IMR-90 (cell line): ENCODE measurements at regions not wholly inside any gene's neighbourhood (a gene's known extent, or its start where the extent isn't known, plus 50 kb on each side); places are given as distances from the start of the nearest gene placed in this dataset.

Experiments
- ATAC-seq: fragments of 200-7000 bp; cut with Tn5 transposase; 2 replicates; pipeline ENCODE4 v1.9.1; 2020; ENCODE audit warnings: low read depth, mild to moderate bottlenecking, moderate library complexity
- BruUV-seq: library from RNA; stranded (reverse); fragments of 400-500 nt; replicated peaks from 2 replicates; lab custom pipeline; 2021; lab: Mats Ljungman, UMichigan
- CTCF ChIA-PET: fragments of 300-600 bp; formaldehyde crosslinking; extraction: SDS; loops from one replicate; lab custom pipeline; 2021; ENCODE audit warnings: antibody characterized with exemption; lab: Yijun Ruan, JAX
- POLR2A ChIA-PET: fragments of 300-600 bp; sonication (Branson Sonifier 250); formaldehyde crosslinking; loops from one replicate; lab custom pipeline; 2022; ENCODE audit warnings: antibody characterized with exemption; ENCODE audit not compliant: unreplicated experiment; lab: Charles Lee
- DNase-seq: peaks from one replicate; pipeline ENCODE4 v3.0.0; 2013
- H2AFZ ChIP-seq: replicated peaks from 2 replicates; pipeline ENCODE3; 2013; ENCODE audit warnings: low read length, mild to moderate bottlenecking; ENCODE audit not compliant: poor library complexity
- H2AK5ac ChIP-seq: 2 replicates; pipeline ENCODE4 v1.6.1; 2013; ENCODE audit warnings: low read depth, low read length, inconsistent platforms
- H2AK9ac ChIP-seq: replicated peaks from 2 replicates; pipeline ENCODE3; 2013; ENCODE audit warnings: mild to moderate bottlenecking, low read depth, low read length, moderate library complexity; ENCODE audit not compliant: poor library complexity
- H2BK120ac ChIP-seq: 2 replicates; pipeline ENCODE4 v1.6.1; 2013; ENCODE audit warnings: low read depth, low read length, inconsistent platforms
- H2BK15ac ChIP-seq: 3 replicates; pipeline ENCODE4 v1.6.1; 2013; ENCODE audit warnings: low read depth, low read length, inconsistent platforms
- H2BK20ac ChIP-seq: 2 replicates; pipeline ENCODE4 v1.6.1; 2013; ENCODE audit warnings: low read depth, mild to moderate bottlenecking, inconsistent platforms, low read length, moderate library complexity
- H2BK5ac ChIP-seq: 2 replicates; pipeline ENCODE4 v1.6.1; 2013; ENCODE audit warnings: mild to moderate bottlenecking, low read depth, low read length, inconsistent platforms; ENCODE audit not compliant: poor library complexity, severe bottlenecking
- H3K14ac ChIP-seq: replicated peaks from 2 replicates; pipeline ENCODE4 v1.6.1; 2013; ENCODE audit warnings: low read depth, low read length, inconsistent platforms
- H3K18ac ChIP-seq: 2 replicates; pipeline ENCODE4 v1.6.1; 2013; ENCODE audit warnings: low read depth, low read length, control low read depth
- H3K23ac ChIP-seq: 2 replicates; pipeline ENCODE4 v1.6.1; 2013; ENCODE audit warnings: low read depth, low read length, inconsistent platforms
- H3K27ac ChIP-seq: 2 replicates; pipeline ENCODE4 v1.5.1; 2013; ENCODE audit warnings: mild to moderate bottlenecking, control low read depth, low read length; ENCODE audit not compliant: insufficient read depth
- H3K27me3 ChIP-seq: 2 replicates; pipeline ENCODE4 v1.6.1; 2013; ENCODE audit warnings: low read length; ENCODE audit not compliant: control insufficient read depth, insufficient read depth
- H3K36me3 ChIP-seq: 2 replicates; pipeline ENCODE4 v1.6.1; 2013; ENCODE audit warnings: low read length, mixed read lengths; ENCODE audit not compliant: control insufficient read depth, insufficient read depth
- H3K4ac ChIP-seq: 2 replicates; pipeline ENCODE4 v1.6.1; 2013; ENCODE audit warnings: low read depth, low read length, inconsistent platforms
- H3K4me1 ChIP-seq: 2 replicates; pipeline ENCODE4 v1.6.1; 2013; ENCODE audit warnings: low read length, mixed read lengths; ENCODE audit not compliant: control insufficient read depth, insufficient read depth
- H3K4me2 ChIP-seq: 2 replicates; pipeline ENCODE4 v1.6.1; 2013; ENCODE audit warnings: low read depth, mild to moderate bottlenecking, control low read depth, low read length, moderate library complexity
- H3K4me3 ChIP-seq: 2 replicates; pipeline ENCODE4 v1.5.1; 2013; ENCODE audit warnings: low read depth, mild to moderate bottlenecking, control low read depth, low read length, moderate library complexity; ENCODE audit not compliant: insufficient read depth
- H3K56ac ChIP-seq: 2 replicates; pipeline ENCODE4 v1.6.1; 2013; ENCODE audit warnings: low read length, inconsistent platforms; ENCODE audit not compliant: insufficient read depth; ENCODE audit errors: extremely low read depth
- H3K79me1 ChIP-seq, 2 experiments: 2 replicates each; pipeline ENCODE4 v1.6.1; 2013; ENCODE audit warnings: low read length in 2 of 2, inconsistent platforms in 1 of 2, low read depth in 1 of 2
- H3K9ac ChIP-seq: 2 replicates; pipeline ENCODE4 v1.6.1; 2013; ENCODE audit warnings: low read depth, low read length, control low read depth
- H3K9me1 ChIP-seq: 2 replicates; pipeline ENCODE4 v1.6.1; 2013; ENCODE audit warnings: low read length, inconsistent platforms; ENCODE audit not compliant: insufficient read depth
- H3K9me3 ChIP-seq: 2 replicates; pipeline ENCODE4 v1.6.1; 2013; ENCODE audit warnings: low read length; ENCODE audit not compliant: control insufficient read depth, insufficient read depth
- H4K20me1 ChIP-seq: 2 replicates; pipeline ENCODE4 v1.6.1; 2013; ENCODE audit warnings: low read length, inconsistent platforms; ENCODE audit not compliant: insufficient read depth
- H4K5ac ChIP-seq: 2 replicates; pipeline ENCODE4 v1.6.1; 2013; ENCODE audit warnings: mild to moderate bottlenecking, low read depth, low read length, control low read depth
- H4K8ac ChIP-seq, 2 experiments: 2 replicates each; pipeline ENCODE4 v1.6.1; 2013; ENCODE audit warnings: low read depth in 2 of 2, low read length in 2 of 2, control low read depth in 1 of 2, inconsistent platforms in 1 of 2
- H4K91ac ChIP-seq: 2 replicates; pipeline ENCODE4 v1.6.1; 2013; ENCODE audit warnings: low read depth, low read length, inconsistent platforms; ENCODE audit not compliant: insufficient read depth
- BHLHE40 ChIP-seq: fragments of 150-350 bp; IDR thresholded peaks from 2 replicates; pipeline ENCODE4 v1.6.1; 2016; ENCODE audit warnings: mild to moderate bottlenecking, low read depth, low read length
- CEBPB ChIP-seq: IDR thresholded peaks from 2 replicates; pipeline ENCODE4 v1.6.1; 2012; ENCODE audit warnings: low read depth, low read length, improper control_type of control experiment
- CTCF ChIP-seq: conservative IDR thresholded peaks from 2 replicates; pipeline ENCODE4 v1.5.1; 2012; ENCODE audit warnings: mild to moderate bottlenecking, low read depth, low read length, improper control_type of control experiment
- ELK1 ChIP-seq: fragments of 150-350 bp; IDR thresholded peaks from 2 replicates; pipeline ENCODE4 v1.6.1; 2016; ENCODE audit warnings: low read depth, mild to moderate bottlenecking, low read length, moderate library complexity, borderline replicate concordance
- FOS ChIP-seq: fragments of 150-350 bp; IDR thresholded peaks from 2 replicates; pipeline ENCODE4 v1.6.1; 2016; ENCODE audit warnings: low read depth, low read length
- MAFK ChIP-seq: IDR thresholded peaks from 2 replicates; pipeline ENCODE4 v1.6.1; 2012; ENCODE audit warnings: low read depth, low read length, improper control_type of control experiment
- MAZ ChIP-seq: IDR thresholded peaks from 2 replicates; pipeline ENCODE4 v1.6.1; 2012; ENCODE audit warnings: low read depth, mild to moderate bottlenecking, low read length, improper control_type of control experiment, moderate library complexity, borderline replicate concordance
- MXI1 ChIP-seq: IDR thresholded peaks from 2 replicates; pipeline ENCODE4 v1.6.1; 2012; ENCODE audit warnings: low read depth, mild to moderate bottlenecking, low read length, moderate library complexity, borderline replicate concordance
- NFE2L2 ChIP-seq: fragments of 150-350 bp; IDR thresholded peaks from 2 replicates; pipeline ENCODE4 v1.6.1; 2016; ENCODE audit warnings: low read depth, mild to moderate bottlenecking, low read length
- POLR2A ChIP-seq: IDR thresholded peaks from 2 replicates; pipeline ENCODE4 v1.6.1; 2012; ENCODE audit warnings: mild to moderate bottlenecking, low read depth, low read length
- RAD21 ChIP-seq: IDR thresholded peaks from 2 replicates; pipeline ENCODE4 v1.6.1; 2012; ENCODE audit warnings: low read length, improper control_type of control experiment
- RCOR1 ChIP-seq: IDR thresholded peaks from 2 replicates; pipeline ENCODE4 v1.6.1; 2012; ENCODE audit warnings: mild to moderate bottlenecking, low read length, improper control_type of control experiment; ENCODE audit not compliant: insufficient replicate concordance
- RFX5 ChIP-seq: IDR thresholded peaks from 2 replicates; pipeline ENCODE4 v1.8.0; 2012; ENCODE audit warnings: low read depth, mild to moderate bottlenecking, low read length, moderate library complexity
- SMC3 ChIP-seq: fragments of 150-350 bp; IDR thresholded peaks from 2 replicates; pipeline ENCODE4 v1.6.1; 2016; ENCODE audit warnings: low read depth, mild to moderate bottlenecking, antibody characterized with exemption, low read length, moderate library complexity
- USF2 ChIP-seq: fragments of 150-350 bp; IDR thresholded peaks from 2 replicates; pipeline ENCODE4 v1.6.1; 2017; ENCODE audit warnings: mild to moderate bottlenecking, antibody characterized with exemption, low read length, low read depth
- WGBS, 2 experiments: methylation state at CpG; one replicate each; pipeline versions ENCODE4 v1.1.5 to v1.1.7; 2013; ENCODE audit warnings: missing lambda C conversion rate in 2 of 2; ENCODE audit not compliant: insufficient read length in 1 of 2; ENCODE audit errors: extremely low coverage in 2 of 2; 5-methylcytosine and 5-hydroxymethylcytosine counted together
- dilution Hi-C: fragments of 300-500 bp; cut with HindIII; formaldehyde crosslinking; loops from one replicate; pipeline ENCODE4 v1.14.3; 2018; ENCODE audit warnings: low sequenced_read_pairs; ENCODE audit not compliant: unreplicated experiment
- in situ Hi-C: fragments of 300-500 bp; cut with MboI; formaldehyde crosslinking; loops from 3 replicates; pipeline ENCODE4 v1.14.3; 2019; ENCODE audit warnings: low sequenced_read_pairs, inconsistent platforms, mixed read lengths
- intact Hi-C: fragments of 100-400 bp; cut with micrococcal nuclease; formaldehyde crosslinking; loops from 2 replicates; pipeline ENCODE4 v1.10.0; 2022

- H3K27ac ChIP-seq: no peak overlapping the region
- no CpG with 5 or more reads among the region's 14 CpGs for WGBS, 2 experiments
- no TSS peak for BruUV-seq
- no peak overlapping the region for H4K91ac ChIP-seq
- H3K4me1 ChIP-seq: no peaks in the 10 kb centered on the region
- peaks cover 5% of the 10 kb centered on the region; the same call in 1 of the 2 replicates for H3K27me3 ChIP-seq
- no peak overlapping the region for H2BK15ac ChIP-seq
- no peak overlapping the region for H3K4me3 ChIP-seq
- no peaks in the 10 kb centered on the region for H4K20me1 ChIP-seq
- H3K9ac ChIP-seq: no peak overlapping the region
- no peak overlapping the region for H4K8ac ChIP-seq
- H3K9me3 ChIP-seq: no peaks in the 10 kb centered on the region
- no peaks in the 10 kb centered on the region for H3K36me3 ChIP-seq
- in situ Hi-C loops (no loop called here), dilution Hi-C loops (no loop called here), intact Hi-C loops (no loop called here)
- ChIA-PET POLR2A (no interaction called here), CTCF (interaction anchor here (0.6 to 1.0 kb wide), 2 partner anchors 55 to 1892 kb away, joined by 3 read pairs; no protein-coding TSS in a partner anchor)
- H2AFZ ChIP-seq: no peak overlapping the region
- no peak overlapping the region for H3K14ac ChIP-seq
- ATAC-seq: no peak
- no peaks in the 10 kb centered on the region for H3K9me1 ChIP-seq
- no peak overlapping the region for H2AK9ac ChIP-seq
- TF ChIP-seq BHLHE40: no peak
- TF ChIP-seq FOS: no peak
- no peak for TF ChIP-seq MAZ
- TF ChIP-seq RFX5: no peak
- no peak for TF ChIP-seq CTCF
- no peak for TF ChIP-seq POLR2A
- no peak for TF ChIP-seq MXI1
- TF ChIP-seq ELK1: no peak
- TF ChIP-seq RAD21: no peak
- no peak for TF ChIP-seq CEBPB
- TF ChIP-seq SMC3: no peak
- TF ChIP-seq MAFK: no peak
- TF ChIP-seq RCOR1: no peak
- TF ChIP-seq USF2: no peak
- TF ChIP-seq NFE2L2: no peak
- H2BK120ac ChIP-seq: no peak overlapping the region
- no peak overlapping the region for H4K5ac ChIP-seq
- H2BK5ac ChIP-seq: no peak overlapping the region
- H3K4ac ChIP-seq: no peak overlapping the region
- no peak overlapping the region for H3K18ac ChIP-seq
- H2BK20ac ChIP-seq: no peak overlapping the region
- H3K56ac ChIP-seq: no peak overlapping the region
- DNase-seq: no peak
- H2AK5ac ChIP-seq: no peak overlapping the region
- peak overlapping the region; percentile 31; the same call in 1 of the 2 replicates for H3K4me2 ChIP-seq
- H3K79me1 ChIP-seq: no peaks in the 10 kb centered on the region
- H3K23ac ChIP-seq: no peak overlapping the region
Measured at GRCh38 chr18:75784390-75784789, 356.9 kb upstream of the SMIM21 start.
